ENCODE measurements at regions not wholly inside any gene's neighbourhood (a gene's known extent, or its start where the extent isn't known, plus 50 kb on each side); places are given as distances from the start of the nearest gene placed in this dataset.
"Not testable (repeated sequence)": the region's sequence is repeated elsewhere in the genome, so short reads cannot be mapped to it uniquely, and the experiment has no call there.

DNA sequence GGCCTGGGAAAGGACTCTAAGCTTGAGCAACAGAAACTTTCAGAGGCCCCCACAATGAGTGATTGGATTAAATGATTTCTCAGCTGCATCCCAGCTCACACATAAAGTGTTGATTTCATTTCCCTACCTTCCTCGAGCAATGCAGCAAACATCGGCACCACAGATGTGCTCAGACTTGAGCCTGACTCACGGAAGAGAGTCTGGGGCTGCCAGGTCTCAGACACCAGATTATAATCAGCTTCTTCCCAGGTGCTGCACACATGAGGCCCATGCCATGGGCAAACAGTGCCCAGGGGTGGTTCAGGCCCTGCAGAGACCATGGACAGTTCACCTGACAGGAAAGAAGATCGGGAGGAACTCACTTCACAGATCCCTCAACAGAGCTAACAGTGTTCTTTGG is 226.6 kb upstream of the TENM4 start:
- FAIRE-seq, result no peak

DNA sequence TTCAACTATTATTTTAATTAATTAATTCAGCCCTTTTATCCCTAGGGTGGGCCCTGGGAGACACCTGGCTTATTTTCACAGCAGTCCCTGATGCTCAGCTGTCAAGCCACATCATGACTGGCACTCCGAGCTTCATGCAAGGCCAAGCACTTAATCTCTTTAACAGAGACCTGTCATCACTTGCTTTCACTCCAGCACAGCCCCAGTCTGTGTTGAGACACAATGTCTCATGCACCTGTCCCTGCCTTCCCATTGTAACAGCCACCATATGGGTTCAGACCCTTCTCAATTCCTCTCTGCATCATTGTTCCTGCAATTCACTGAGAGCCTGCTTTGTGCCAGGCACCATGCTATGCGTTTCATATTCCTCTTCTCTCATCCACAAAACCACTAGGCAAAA is 222.2 kb upstream of the TENM4 start:
- no peak for FAIRE-seq

DNA sequence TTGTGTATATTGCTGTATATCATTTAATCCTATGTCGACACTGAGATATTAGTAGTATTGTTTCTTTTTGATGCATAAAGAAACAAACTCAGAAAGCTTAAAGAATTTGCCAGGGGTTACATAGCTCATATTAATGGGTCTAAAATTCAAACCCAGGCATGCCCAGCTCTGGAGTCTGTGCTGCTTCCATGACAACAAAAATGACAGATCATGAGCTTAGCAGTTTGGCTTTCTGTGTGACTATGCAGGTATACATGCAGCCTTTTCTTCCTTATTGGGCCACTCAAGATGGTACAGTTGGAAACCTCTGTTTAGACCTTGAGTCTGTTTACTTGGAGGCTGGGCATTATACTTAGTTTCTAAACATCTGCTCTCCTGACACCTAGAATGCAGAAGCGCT is 220.5 kb upstream of the TENM4 start:
- no peak for FAIRE-seq

DNA sequence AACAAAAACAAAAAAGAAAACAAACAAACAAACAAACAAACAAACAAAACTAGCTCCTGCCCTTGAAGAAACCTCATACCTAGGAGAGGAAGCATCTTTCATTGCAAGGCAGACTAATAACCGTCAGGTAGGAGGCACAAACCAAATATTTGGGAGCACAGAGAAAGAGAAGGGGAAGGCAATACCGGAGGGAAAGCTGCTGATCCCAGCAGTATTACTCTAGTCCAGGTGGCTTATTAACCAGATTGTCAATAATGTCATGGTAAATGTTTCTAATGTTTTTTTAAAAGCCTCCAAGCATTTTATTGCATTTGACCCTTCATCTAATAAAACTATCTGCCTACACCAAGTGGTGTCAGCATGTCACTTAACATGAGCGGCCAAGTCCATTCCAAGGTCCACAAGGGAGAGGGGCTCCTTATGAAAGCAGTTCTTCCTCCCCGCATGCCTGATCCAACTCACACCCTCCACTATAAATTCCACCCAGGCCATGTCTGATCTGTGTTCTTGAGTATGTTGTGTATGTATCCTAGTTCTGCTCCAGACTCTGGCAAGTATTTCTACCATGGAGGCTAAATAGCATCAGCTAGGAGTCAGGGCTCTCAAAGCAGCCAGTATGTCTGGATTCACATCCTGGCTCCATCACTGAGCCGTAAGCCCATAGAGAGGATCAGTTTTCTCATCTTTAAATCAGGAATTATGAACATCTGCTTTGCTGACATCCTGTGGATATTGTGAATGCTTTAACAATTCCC is 208.1 kb upstream of the TENM4 start:
- FAIRE-seq, result no peak

DNA sequence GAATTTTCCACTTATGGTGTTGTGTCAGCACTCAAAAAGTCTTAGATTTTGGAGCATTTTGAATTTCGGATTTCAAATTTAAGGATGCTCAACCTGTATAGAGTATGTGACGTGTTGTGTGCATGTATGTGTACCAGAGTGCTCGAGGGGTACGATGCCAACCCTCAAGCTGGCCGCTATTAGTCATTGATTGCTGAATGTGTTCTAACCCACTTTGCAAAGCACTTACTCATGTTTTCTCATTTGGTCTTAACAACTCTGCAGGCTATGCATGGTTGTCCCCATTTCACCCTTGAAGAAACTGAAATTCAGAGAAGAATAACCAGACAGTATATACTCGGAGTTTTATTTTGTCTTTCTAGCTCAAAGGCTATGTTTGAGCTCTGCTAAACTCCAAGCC is 196.4 kb upstream of the TENM4 start:
- FAIRE-seq, result no peak

DNA sequence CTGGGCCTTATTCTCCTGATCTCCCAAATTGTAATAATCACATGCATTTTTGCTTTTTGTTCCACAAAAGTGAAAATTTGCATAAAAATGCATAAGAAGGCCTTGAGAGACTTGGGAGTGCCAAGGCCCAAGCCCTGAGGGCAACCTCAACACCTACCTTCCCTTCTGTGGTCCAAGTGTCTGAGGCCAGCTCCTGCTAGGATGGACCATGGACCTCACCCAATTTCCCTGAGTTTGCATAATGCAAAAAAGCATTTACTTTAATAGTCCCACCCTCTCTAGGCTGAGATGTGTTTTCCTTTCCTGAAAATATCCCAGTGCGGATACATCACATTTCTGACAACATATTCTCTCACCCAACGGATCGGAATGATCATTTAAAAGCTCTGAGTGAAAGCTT is 194.1 kb upstream of the TENM4 start:
- FAIRE-seq, result no peak

DNA sequence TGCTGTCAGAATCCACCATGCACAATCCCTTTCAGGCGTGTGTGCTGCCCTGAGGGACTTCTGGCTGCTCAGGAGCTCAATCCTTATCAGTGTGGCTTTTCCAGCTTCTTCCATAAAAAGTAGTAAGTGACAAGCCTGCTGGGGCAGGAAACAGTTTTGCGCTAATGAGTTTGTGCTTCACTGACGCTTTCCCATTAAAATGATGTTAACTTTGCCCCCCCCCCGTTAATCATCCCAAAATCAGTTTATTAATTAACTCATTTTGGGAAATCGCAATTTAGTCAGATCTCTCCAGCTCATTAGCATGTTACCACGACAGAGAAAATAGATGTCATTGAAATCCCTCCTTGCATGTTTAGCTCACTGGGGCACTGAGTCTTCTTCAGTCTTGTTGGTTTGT is 186.5 kb upstream of the TENM4 start:
- no peak for FAIRE-seq

DNA sequence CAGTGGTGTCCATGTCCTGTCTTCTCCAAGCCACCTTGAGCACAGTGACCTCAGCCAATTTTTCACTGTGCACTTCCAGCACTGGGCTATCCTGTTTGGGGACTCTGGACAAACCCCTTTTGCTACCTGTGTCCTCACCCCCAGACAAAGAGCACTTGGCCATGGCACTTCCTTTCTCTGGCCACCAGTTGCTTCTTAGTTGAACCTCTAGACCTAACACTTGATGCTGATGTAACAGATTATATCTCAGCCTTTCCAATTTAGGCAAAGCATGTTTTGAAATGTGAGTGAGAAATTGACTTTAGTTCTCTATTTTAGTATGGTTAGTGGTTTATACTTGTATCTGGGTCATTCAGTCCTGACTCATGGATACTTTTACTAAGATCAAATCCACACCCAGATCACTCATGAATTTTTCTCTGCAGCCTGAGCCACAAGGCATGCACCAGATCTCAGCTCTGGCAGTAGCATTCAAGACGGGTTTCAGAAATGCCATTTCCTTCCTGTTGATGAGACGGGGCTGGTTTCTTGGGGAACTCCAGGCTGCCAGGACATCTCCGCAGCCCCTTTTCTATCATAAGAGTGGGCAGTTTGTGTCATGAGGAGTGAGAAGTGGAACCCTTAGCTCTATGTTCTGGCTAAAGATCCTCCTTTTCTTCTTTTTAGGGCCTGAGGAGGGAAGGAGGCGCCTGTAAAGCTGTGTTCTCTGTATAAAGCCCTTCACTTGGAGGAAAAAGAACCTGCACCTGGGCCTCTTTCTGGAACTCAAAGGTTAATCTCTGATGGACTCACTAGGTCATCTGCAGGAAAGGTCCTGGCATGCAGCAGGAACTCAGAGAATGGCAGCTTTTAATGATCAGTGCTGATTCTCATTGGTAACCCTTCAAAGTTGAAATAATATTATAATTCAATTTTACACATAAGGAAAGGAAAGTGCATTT is 185.6 kb upstream of the TENM4 start:
- FAIRE-seq, result no peak

DNA sequence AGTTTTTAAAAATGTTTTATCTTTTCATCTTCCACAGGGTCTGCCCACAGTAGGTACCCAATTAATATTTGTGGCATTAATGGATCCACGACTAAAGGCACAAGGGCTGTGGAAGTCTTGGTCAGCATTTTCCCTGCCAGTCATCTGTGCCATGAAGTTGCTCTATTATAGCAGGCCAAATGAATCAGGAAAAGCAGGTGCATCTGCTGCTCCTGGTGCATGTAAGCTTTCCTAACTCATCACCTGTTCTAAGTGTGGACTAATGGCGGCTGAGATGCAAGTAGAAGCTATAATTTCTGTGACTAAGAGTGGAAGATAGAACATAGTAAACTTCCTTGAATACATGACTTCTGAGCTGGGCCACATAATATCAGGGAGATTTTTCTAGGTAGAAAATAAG is 182.5 kb upstream of the TENM4 start:
- FAIRE-seq, result no peak

DNA sequence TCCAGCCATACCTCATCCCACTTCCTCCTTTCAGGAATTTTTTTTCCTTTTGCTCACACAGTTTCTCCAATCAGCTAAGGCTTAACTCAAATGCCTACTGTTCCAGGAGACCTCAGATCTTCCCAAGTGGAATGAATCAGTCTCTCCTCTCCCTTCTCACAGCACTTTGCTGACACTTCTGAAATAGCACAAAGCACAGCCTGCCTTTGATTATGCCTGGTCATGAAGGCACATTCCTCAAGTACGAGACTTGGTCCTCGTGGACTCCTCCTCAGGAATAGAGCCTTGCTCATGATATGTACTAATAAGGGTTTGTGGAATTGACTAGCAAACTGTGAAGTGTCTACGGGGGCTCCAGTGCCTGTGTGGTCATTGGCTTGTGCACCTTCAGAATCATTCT is 176.7 kb upstream of the TENM4 start:
- no peak for FAIRE-seq

DNA sequence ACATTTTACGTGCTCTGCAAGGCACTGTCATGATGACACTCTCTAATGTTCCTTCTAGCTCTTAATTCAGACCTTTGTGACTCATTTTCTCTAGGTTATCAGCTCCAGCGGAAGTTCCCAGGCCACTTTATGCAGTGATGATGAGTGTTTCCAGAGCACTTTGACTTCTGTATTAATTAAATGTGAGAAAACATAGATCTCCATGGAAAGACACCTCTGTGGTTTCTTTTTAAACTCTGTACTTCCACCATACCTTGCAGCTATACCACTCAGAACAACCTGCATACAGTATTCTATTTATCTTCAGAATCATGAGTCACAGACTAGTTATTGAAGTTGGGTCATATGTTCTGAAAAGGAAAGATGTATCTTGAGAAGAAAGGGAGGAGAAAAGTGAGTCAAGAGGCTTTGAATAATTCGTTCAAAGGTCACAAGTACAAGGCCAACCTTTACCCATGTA is 175.6 kb upstream of the TENM4 start:
- no peak for FAIRE-seq

DNA sequence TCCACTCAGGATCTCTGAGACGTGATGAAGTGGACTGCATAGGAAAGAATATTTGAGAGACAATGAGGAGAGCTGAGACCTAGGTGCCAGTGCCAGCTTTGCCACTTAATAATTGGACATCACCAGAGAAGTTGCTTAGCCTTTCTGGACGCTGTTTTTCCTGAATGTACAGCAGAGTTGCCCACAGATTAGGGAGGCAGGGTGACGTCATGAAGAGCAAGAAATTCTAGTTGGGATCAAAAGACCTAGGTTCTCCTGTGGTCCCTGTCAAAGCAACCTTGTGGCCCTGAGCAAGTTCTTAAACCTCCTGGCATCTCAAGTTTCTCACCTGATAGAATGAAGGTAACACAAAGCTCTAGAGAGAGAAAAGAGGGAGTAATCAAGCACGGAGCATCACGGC is 174.6 kb upstream of the TENM4 start:
- no peak for FAIRE-seq

DNA sequence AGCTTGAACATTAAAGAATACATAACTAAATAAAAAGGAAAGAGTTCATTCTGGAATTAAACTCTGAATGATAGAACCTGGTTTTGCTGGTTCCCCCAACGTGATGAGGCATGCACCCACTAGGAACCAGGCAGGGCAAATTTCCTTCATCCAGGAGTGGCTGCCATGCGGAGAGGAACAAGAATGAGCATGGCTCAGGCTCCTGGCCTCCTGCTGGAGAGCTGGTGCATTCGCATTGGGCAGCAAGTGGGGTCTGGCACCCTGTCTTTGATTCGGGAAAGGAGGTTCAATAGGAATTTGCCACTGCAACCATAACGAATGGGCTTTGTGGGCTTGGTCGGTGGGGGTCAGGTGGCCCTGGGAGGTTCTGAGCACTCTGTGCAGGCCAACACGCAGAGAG is 169.8 kb upstream of the TENM4 start:
- FAIRE-seq, result no peak

DNA sequence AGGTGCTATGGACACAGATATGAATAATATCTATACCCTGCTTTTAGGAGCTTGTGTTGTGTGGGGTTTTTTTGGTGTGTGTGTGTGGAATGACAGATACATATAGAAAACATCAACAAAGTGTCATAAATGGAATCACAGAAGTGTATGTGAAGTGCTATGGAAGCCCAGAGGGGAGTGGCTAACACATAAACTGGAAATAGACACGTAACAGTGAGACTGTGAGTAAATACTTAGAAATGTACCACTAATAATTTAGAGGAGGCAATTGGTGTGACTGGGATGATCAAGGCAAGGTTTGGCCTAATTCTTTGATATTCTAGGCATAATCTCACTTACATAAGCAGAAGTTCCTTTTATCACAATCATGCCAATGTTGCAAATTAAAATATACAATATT is 169.3 kb upstream of the TENM4 start:
- no peak for FAIRE-seq

DNA sequence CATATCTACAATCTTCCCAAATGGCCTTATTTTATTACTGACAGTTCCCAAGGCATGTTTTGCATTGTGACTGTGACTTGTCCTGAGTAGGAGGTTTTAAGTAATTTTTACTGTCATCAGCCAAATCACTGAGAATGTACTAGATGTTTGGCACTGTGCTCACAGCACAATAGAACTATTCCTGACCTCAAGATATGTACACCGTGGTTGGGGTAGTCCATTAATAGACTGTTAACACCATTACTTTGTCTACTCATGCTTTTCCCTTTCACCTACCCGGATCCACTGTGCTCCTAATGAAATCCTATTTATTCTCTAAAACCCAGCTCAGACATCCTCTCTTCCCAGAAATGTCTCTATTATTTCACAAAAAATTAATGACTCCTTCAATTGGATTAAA is 168.7 kb upstream of the TENM4 start:
- FAIRE-seq, result no peak

DNA sequence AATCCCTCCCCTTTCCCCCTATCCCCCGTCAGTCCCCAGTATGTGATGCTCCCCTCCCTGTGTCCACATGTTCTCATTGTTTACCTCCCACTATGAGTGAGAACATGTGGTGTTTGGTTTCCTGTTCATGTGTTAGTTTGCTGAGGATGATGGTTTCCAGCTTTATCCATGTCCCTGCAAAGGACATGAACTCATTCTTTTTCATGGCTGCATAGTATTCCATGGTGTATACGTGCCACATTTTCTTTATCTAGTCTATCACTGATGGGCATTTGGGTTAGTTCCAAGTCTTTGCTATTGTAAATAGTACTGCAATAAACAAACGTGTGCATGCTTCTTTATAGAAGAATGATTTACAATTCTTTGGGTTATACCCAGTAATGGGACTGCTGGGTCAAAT is 165.6 kb upstream of the TENM4 start:
- not testable (repeated sequence) for FAIRE-seq

DNA sequence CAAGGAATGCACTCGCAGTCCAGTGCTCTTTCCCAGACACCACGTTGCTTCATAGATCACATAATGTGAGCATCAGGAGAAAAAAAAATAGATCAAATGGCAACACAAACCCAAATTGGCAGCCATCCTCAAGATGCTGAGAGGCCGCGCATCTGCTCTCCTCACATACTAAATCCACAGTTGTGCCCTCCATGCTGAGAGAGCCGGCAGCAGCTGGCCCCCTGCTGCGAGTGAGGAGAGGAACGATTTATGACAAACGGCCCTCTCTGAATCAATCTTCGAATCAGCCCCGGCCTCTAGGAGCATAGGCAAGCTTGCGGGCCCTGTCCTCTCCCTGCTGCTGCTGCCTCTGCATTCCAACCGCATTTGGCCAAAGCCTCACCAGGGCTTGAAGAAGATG is 159.9 kb upstream of the TENM4 start:
- no peak for FAIRE-seq

DNA sequence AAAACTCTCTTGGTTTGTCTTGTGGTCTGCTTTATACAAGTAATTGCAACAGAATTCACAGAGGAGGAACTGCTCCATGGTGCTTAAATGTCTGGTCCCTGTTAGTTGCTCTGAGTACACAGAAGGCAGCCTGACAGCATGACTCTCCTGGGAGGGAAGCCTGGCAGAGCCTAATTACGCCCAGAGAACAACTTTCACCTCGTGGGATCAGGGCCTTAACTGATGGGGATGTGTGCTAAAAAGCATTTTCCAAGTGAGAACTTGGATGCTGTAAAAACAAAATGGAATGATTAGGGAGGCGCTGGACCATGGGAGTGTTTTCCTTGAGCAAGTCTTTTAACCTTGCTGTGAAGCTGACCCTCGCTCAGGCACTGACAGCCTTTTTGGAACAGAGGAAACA is 154.0 kb upstream of the TENM4 start:
- no peak for FAIRE-seq

DNA sequence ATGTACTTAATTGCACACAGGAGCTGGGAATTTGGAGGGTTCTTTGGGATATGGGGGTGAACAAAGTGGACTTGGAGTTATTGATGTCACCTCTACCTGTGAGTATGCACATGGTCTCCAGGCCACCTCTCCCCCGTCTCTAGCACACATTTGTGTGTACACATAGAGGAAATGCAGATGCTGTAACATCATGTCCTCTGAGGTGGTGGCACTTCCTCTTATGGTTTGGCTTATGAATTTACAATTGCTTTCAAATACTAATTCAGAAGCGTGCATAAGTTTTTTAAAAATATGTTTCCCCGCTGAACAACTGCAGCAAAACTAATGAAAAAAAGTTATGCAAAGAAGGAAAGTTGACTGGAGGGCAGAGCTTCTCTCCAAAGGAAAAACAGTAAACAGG is 152.0 kb upstream of the TENM4 start:
- FAIRE-seq, result no peak

DNA sequence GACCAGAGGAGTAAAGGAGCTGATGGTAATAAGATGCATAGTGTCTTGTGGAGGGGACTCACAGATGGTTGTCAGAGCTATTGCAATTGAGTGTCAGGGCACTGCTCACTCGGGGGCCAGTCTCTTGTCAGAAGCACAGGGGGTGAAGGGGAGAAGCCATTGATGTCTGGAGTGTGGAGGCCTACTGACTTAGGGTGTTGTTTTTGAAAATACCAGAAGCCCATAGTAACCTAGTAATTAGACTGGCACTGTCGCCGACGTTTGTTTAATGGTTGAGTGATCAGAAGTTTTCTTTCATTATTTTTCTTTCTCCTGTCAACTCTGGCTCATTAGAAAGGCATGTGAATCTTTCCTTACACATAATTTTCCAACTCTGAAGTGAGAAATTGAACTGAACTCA is 151.6 kb upstream of the TENM4 start:
- no peak for FAIRE-seq

DNA sequence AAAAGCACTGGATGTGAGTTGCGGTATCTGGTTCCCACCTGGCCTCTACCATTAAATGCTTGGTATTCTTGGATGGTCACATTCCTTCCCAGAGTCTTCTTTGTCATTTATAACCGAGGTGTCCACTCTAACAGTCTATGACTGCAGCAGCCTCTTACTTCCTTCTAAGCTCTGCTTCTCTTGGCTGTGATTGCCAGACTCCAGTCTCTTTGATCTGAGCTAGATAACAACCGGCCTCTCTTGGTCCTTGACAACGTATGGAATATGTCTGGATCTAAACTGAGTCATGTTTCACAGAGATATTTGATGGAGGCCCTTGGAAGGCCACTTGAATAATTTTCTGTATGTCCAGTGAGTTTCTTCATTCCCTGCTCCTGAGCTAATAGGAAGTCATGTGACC is 141.6 kb upstream of the TENM4 start:
- no peak for FAIRE-seq

DNA sequence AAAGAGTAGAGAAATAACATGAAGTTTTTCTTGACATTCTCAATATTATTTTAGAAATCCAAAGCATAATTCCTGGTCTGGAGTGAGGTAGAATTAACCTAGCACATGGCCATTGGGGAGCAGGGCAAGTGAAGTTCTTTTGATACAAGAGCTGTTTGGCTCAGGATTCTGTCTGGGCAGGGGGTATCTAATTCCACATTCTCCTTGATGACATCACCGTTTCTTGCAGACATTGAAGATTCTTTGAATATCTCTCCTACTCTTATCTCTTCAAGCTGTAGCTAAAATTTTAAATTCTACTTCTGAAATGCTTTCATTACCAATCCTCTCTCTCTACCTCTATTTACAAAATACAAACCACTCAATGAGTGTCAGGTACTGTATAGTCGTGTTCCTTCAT is 138.2 kb upstream of the TENM4 start:
- FAIRE-seq, result no peak

DNA sequence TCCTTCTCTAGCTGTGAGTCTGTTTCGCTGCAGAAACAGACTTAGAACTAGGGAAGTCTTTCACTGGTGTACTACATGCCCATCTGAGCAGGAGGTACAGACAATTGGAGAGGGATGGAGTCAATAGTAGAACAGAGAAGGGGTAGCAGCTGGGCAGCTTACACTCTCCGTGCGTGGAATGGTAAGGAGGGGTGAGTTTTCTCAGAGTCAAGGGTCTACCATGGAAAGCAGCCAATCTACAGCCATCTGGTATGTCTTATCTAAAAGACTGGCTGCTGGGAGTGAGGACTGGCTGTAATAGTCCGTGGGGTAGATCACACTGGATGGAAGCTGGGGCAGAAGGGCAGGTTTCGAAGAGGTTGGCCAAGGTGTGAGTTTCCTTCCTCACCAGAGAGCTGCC is 137.3 kb upstream of the TENM4 start:
- no peak for FAIRE-seq

DNA sequence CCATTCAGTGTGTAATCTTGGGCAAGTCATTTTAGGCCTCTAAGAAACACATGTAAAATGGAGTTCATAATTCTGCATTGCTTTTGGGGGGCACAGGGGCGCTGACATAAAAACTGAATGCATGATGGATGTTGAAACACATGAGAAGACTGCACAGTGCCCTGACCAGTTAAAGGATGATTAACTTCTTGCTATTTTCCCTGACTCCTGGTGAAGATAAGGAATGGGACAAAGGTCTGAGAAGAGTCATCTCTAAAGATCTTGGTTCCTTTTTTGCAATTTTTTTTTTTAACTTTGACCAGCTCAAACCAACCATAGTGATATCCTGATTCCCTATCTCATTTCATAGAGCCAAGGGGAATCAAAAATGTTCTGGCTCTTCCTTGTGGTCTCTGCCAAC is 134.9 kb upstream of the TENM4 start:
- FAIRE-seq, result no peak

Measured in TTC549 (cell line).